Ovary (tissue), 7 donors: ENCODE measurements at regions not wholly inside any gene's neighbourhood (a gene's known extent, or its start where the extent isn't known, plus 50 kb on each side); places are given as distances from the start of the nearest gene placed in this dataset.

Experiments used
- DNase-seq, 5 donors: peaks; one replicate each; pipeline ENCODE4 v3.0.0-alpha.2; 2019 to 2020
- H3K27ac ChIP-seq, 2 donors: fragments of 200-600 bp; one replicate each; pipeline versions ENCODE4 v1.5.1 to v1.8.0; 2019 to 2022
- H3K27me3 ChIP-seq: fragments of 200-600 bp; one replicate; pipeline ENCODE4 v1.8.0; 2022
- H3K36me3 ChIP-seq: fragments of 200-600 bp; sonication (generic); one replicate; pipeline ENCODE4 v1.5.1; 2019
- H3K4me1 ChIP-seq: one replicate; pipeline ENCODE4 v1.8.1; 2013; ENCODE audit warnings: mild to moderate bottlenecking, moderate library complexity; ENCODE audit not compliant: insufficient read depth
- H3K4me3 ChIP-seq: fragments of 200-600 bp; sonication (generic); one replicate; pipeline ENCODE4 v1.5.1; 2017
- H3K9me3 ChIP-seq, 2 donors: fragments of 200-600 bp in 1 of 2; sonication (generic) in 1 of 2; one replicate each; pipeline versions ENCODE4 v1.5.1 to v1.8.1; 2013 to 2019; ENCODE audit warnings: mild to moderate bottlenecking in 1 of 2, moderate library complexity in 1 of 2
- EP300 ChIP-seq: sonication (generic); formaldehyde crosslinking; IDR thresholded peaks from one replicate; pipeline ENCODE4 v1.6.1; 2017; ENCODE audit warnings: antibody characterized with exemption
- POLR2A ChIP-seq: fragments of 450-650 bp; IDR thresholded peaks from one replicate; pipeline ENCODE4 v1.6.1; 2017; ENCODE audit warnings: antibody characterized with exemption, mild to moderate bottlenecking, moderate library complexity
- WGBS, 3 donors: extraction: QIAGEN DNeasy Blood & Tissue Kit in 1 of 3; methylation state at CpG; one replicate each; pipeline versions ENCODE4 v1.1.5 to v1.1.7; 2013 to 2017; 5-methylcytosine and 5-hydroxymethylcytosine counted together
- intact Hi-C, 4 donors: fragments of 100-400 bp; cut with DNase I; formaldehyde crosslinking; loops; one replicate each; pipeline versions ENCODE4 v1.11.0 to v1.15.1; 2022 to 2023
- TF ChIP-seq, protein P1 (sequence below), 3 donors: fragments of 450-650 bp in 2 of 3; fragments of 200-600 bp in 1 of 3; IDR thresholded peaks; one replicate each; pipeline versions ENCODE4 v1.5.1 to v1.8.0; 2016 to 2022; ENCODE audit warnings: antibody characterized with exemption in 3 of 3, mild to moderate bottlenecking in 1 of 3
- donor health status: DM: no; HTN: no; CAD: no; lungs with moderate emphysema.
- donor health status: DM: no; HTN: no; CAD: no.
- donor health status: Bipolar disorder and iron deficiency.
- donor health status: DM: no; HTN: no; CAD: no.
- donor health status: DM: yes; HTN: yes; CAD: no.

DNA sequence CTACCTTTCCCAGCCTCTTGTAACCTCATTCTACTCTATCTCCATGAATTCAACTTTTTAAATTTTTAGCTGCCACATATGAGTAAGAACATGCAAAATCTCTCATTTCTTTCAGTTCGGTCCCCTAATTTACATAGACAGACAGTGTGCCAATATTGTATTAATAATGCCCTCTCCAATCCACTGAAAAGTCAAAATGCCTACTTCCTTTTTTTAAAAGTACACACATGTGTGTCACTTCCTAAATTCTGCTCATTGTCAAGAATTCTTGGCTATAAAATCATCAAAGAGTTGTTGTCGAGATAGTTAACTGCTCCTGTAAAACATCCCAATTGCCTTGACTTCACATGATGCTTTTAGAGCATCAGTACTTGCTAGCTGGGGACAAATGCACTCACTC lies 84.2 kb upstream of the IL12A start:
- DNase-seq: no peak
- intact Hi-C loops: no loop called here
- WGBS, 3 donors: 63 to 71% (median 64%) methylated on average over 2 of the region's 2 CpGs
- TF ChIP-seq, protein P1, sequence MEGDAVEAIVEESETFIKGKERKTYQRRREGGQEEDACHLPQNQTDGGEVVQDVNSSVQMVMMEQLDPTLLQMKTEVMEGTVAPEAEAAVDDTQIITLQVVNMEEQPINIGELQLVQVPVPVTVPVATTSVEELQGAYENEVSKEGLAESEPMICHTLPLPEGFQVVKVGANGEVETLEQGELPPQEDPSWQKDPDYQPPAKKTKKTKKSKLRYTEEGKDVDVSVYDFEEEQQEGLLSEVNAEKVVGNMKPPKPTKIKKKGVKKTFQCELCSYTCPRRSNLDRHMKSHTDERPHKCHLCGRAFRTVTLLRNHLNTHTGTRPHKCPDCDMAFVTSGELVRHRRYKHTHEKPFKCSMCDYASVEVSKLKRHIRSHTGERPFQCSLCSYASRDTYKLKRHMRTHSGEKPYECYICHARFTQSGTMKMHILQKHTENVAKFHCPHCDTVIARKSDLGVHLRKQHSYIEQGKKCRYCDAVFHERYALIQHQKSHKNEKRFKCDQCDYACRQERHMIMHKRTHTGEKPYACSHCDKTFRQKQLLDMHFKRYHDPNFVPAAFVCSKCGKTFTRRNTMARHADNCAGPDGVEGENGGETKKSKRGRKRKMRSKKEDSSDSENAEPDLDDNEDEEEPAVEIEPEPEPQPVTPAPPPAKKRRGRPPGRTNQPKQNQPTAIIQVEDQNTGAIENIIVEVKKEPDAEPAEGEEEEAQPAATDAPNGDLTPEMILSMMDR (IDR thresholded peaks at IDR 0.05): no peak
- no peak for TF ChIP-seq EP300
- H3K4me1 ChIP-seq: no peaks in the 10 kb centered on the region
- H3K4me3 ChIP-seq: no peak overlapping the region
- no peaks in the 10 kb centered on the region for H3K9me3 ChIP-seq
- no peaks in the 10 kb centered on the region for H3K36me3 ChIP-seq
- H3K27me3 ChIP-seq: no peaks in the 10 kb centered on the region
- no peak overlapping the region for H3K27ac ChIP-seq

DNA sequence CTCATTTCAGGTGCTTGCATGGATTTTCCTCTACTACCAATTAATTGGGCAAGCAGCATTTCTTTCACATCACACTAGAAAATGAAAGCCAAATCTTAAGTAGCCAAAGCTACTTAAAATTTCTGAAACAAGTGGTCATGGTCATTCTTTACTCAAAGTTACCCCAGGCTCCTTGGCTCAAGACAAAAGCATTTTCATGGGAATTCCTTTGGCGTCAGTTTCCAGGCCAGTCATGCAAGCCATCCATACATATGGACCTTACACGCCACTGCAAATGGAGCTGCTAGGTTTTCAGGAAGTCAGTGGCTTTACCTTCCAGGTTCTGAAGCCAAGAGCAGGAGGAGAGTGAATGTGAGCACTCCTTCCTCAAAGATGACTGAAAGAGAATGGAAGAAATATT lies 83.7 kb upstream of the IL12A start:
- no peaks in the 10 kb centered on the region for H3K4me1 ChIP-seq
- DNase-seq: no peak

DNA sequence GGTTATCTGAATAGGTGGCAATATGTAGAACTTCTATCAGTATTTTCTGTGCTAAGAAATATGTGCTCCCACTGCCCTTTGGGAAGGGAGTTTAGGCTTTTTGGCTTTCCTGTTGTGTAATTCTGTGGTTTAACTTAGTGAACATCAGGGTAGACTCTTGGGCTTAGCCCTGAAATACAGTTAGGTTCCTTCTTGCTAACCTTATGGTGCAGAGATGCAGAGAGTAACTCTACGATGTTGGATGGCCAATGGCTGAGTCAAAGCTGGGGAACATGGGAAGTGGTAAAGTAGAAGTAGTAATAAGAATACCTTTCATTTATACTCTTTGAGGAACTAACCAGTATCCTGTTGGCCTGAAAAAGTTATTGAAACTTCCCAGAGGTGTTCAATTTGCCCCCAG lies 80.8 kb upstream of the IL12A start:
- Histone ChIP-seq H3K4me1 (no peaks in the 10 kb centered on the region), H3K9me3 (no peaks in the 10 kb centered on the region), H3K27me3 (no peaks in the 10 kb centered on the region), H3K36me3 (no peaks in the 10 kb centered on the region), H3K4me3 (no peak overlapping the region), H3K27ac (no peak overlapping the region)
- TF ChIP-seq, protein P1 (IDR thresholded peaks at IDR 0.05): no peak
- no peak for TF ChIP-seq POLR2A
- TF ChIP-seq EP300: no peak
- intact Hi-C loops: no loop called here
- 86 to 93% (median 90%) methylated on average over 1 of the region's 1 CpG for WGBS, 3 donors
- no peak for DNase-seq

More for the DNA sequence above, 83.7 kb upstream of the IL12A start:
- intact Hi-C loops: no loop called here
- no peaks in the 10 kb centered on the region for H3K9me3 ChIP-seq
- no peak overlapping the region for H3K4me3 ChIP-seq
- TF ChIP-seq POLR2A: no peak
- TF ChIP-seq EP300: no peak
- TF ChIP-seq, protein P1 (IDR thresholded peaks at IDR 0.05): no peak
- 89 to 95% (median 93%) methylated on average over 2 of the region's 2 CpGs for WGBS, 3 donors
- no peak overlapping the region for H3K27ac ChIP-seq
- H3K27me3 ChIP-seq: no peaks in the 10 kb centered on the region
- no peaks in the 10 kb centered on the region for H3K36me3 ChIP-seq

DNA sequence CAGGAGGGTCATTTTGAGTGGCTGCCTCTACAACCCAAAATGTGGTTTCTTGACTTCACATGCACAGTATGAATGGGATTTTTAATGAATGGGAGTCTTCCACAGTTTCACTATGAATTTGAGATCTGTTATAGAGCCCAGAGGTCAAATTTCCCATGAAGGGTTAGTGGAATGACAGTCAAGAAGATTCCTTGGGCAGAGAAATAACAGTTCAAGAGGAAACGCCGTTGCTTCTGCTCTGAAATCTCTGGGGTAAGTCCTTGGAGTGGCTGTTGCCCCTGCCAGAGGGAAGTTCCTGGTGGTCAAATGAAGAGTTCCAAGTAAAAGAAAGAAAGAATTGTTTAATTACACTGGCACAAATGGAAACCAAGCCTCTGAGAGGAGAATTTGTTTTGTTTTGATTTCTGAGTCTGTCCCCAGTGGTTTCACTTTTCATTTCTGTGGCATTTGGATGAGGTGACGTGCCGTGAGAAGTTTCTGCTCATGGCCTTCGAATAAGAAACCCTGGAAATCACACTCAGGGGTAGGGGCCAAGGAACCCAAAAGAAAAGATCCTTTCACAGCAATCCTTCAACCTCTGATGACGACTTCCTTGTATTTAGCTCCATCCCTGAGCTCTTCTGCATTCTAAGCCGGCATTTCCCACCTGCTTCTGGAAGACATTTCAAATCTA lies 77.5 kb upstream of the IL12A start:
- intact Hi-C loops: no loop called here
- H3K9me3 ChIP-seq: no peaks in the 10 kb centered on the region
- no peak overlapping the region for H3K4me3 ChIP-seq
- H3K27ac ChIP-seq: no peak overlapping the region
- H3K36me3 ChIP-seq: no peaks in the 10 kb centered on the region
- no peaks in the 10 kb centered on the region for H3K27me3 ChIP-seq
- no peaks in the 10 kb centered on the region for H3K4me1 ChIP-seq
- DNase-seq: no peak
- TF ChIP-seq, protein P1 (IDR thresholded peaks at IDR 0.05): no peak
- no peak for TF ChIP-seq EP300
- TF ChIP-seq POLR2A: no peak
- 78 to 79% (median 78%) methylated on average over 7 of the region's 7 CpGs for WGBS, 3 donors
